ENCODE measurements at regions not wholly inside any gene's neighbourhood (a gene's known extent, or its start where the extent isn't known, plus 50 kb on each side); places are given as distances from the start of the nearest gene placed in this dataset.

DNA sequence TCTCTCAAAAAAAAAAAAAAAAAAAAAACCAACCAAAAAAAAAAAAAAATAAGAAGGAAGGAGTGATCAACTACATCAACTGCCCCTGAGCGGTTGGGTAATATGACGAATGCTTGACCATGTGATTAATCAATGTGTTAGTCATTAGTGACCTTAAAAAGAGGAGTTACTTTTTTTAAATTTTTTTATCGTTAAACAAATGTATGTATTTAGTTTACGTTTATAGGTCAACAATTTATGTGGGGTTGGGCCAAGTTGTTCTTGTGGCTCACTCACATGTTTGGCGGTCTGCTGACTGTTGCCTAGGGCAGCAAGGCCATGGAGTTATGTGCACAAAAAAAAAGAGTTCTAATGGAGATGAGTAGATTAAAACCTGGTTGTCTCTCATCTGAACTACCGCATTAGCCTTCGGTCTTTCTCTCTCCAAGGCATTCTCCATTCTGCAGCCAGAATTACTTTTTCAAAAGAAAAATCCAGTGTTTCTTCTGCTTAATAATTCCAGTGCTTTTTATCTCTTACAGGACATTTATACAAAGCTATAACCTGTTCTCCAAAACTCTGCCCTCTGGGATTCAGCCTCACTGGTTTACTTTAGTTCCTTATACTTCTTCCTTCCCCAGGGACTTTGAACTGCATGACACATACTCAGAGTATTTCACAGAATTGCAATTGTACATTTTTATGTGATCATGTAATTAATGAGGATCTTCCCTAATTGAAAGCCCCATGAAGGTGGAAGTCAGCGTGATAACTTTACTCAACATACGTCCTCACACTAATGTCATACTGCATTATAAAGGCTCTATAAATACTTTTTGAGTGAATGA, 505.5 kb downstream of the ANKRD50 start:
- H3K4me1 ChIP-seq = no peaks in the 10 kb centered on the region
- no peak overlapping the region for H3K27ac ChIP-seq
- no peaks in the 10 kb centered on the region for H3K27me3 ChIP-seq
- H3K4me2 ChIP-seq = no peak overlapping the region
- no peaks in the 10 kb centered on the region for H3K9me3 ChIP-seq
- TF ChIP-seq Cebpa-rat (IDR thresholded peaks at IDR 0.05) = no peak
- no peak overlapping the region for H3K9ac ChIP-seq
- no peaks in the 10 kb centered on the region for H4K20me1 ChIP-seq
- H3K4me3 ChIP-seq = no peak overlapping the region
- H3K36me3 ChIP-seq = no peaks in the 10 kb centered on the region

DNA sequence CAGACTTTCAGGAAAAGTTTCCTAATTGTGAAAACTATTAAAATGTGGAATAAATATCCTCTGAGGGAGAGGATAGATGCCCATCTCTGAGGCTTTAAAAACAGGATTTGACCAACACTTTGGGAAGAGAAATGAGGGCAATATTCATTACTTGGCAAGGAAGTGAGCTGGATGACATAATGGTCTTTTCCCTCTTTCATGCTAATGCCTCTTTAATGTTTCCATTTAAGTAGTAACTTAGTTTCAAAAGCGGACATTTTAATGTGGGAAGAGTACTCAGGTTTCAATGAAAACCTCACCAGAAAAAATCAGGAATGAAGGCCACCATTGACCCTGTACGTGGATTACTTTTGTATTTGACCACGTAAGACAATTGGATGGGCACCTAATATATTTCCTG, 503.3 kb downstream of the ANKRD50 start:
- Histone ChIP-seq H3K27me3 (no peaks in the 10 kb centered on the region), H3K9me3 (no peaks in the 10 kb centered on the region), H3K27ac (no peak overlapping the region), H3K4me3 (no peak overlapping the region), H3K36me3 (no peaks in the 10 kb centered on the region), H3K9ac (no peak overlapping the region), H3K4me1 (no peaks in the 10 kb centered on the region), H4K20me1 (no peaks in the 10 kb centered on the region), H3K4me2 (no peak overlapping the region)
- no peak for TF ChIP-seq Cebpa-rat (IDR thresholded peaks at IDR 0.05)

GRCh38 chr4:124209626-124210025, 502.9 kb downstream of the ANKRD50 start:
- Histone ChIP-seq H3K9me3 (no peaks in the 10 kb centered on the region), H3K36me3 (no peaks in the 10 kb centered on the region), H3K4me1 (no peaks in the 10 kb centered on the region), H3K27ac (no peak overlapping the region), H3K4me3 (no peak overlapping the region), H3K27me3 (no peaks in the 10 kb centered on the region), H4K20me1 (no peaks in the 10 kb centered on the region), H3K4me2 (no peak overlapping the region), H3K9ac (no peak overlapping the region)
- TF ChIP-seq Cebpa-rat (IDR thresholded peaks at IDR 0.05) = no peak

DNA sequence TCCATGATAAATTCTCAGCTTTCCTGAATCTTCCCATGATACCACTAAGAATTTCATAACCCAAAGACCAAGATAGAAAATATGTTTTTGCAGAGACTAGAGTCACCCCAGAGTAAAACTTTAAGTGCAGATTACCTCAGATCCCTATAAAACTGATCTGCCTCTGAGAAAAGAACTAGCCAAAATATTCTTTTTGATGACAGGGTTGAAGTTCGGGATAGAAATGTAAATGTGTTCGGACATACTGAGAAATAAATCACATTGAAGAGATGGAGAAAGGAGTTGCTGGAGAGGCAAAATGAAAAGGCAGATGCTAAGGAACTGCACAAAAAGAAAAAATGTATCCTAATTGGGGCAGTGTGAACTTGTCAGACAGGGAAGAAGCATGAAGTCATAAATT, 501.8 kb downstream of the ANKRD50 start:
- Histone ChIP-seq H4K20me1 (no peaks in the 10 kb centered on the region), H3K4me2 (no peak overlapping the region), H3K27me3 (no peaks in the 10 kb centered on the region), H3K4me3 (no peak overlapping the region), H3K36me3 (no peaks in the 10 kb centered on the region), H3K27ac (no peak overlapping the region), H3K9ac (no peak overlapping the region), H3K4me1 (no peaks in the 10 kb centered on the region), H3K9me3 (no peaks in the 10 kb centered on the region)
- TF ChIP-seq Cebpa-rat (IDR thresholded peaks at IDR 0.05) = no peak

DNA sequence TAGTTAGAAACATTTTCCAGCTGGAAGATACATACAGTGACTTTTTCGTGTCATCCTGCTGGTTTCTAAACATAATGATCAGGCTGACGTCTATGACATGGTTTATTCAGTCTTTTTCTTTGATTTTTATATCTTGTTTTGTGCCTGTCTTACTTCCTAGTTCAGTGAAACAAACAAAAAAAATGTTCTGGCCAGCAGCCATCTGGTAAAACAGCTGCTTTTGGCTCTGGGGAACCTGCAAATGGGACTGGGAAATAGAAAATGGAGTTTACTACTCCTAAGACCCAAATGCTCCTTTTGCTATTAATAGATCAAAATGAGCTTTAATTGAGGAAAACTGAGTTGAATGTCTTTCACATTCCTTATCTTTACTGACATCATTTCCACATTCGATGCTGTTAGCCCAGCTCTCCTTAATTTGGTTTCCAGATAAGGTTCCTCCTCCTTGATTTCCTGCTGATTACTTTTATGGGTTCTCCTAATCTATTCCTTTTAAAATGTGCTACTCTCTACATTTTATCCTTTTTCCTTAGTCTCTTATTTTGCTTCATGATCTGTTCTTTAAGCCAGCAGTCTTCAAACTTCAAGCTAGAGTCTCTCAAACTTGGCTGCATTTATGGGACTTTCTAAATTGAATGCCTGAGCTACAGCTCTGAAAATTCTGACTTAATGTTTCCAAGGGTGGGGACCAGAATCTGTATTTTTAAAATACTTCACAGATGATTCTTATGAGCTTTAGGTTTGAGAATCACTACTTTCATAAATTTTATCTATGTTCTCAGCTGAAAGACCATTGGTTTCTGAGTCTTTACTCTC, 499.5 kb downstream of the ANKRD50 start:
- Histone ChIP-seq H3K9me3 (no peaks in the 10 kb centered on the region), H3K4me1 (no peaks in the 10 kb centered on the region), H3K27me3 (no peaks in the 10 kb centered on the region), H4K20me1 (no peaks in the 10 kb centered on the region), H3K4me2 (no peak overlapping the region), H3K36me3 (no peaks in the 10 kb centered on the region), H3K9ac (no peak overlapping the region), H3K27ac (no peak overlapping the region), H3K4me3 (no peak overlapping the region)
- no peak for TF ChIP-seq Cebpa-rat (IDR thresholded peaks at IDR 0.05)

- Histone ChIP-seq H3K4me1 (no peaks in the 10 kb centered on the region), H3K9me3 (no peaks in the 10 kb centered on the region), H3K9ac (no peak overlapping the region), H3K4me3 (no peak overlapping the region), H3K27me3 (no peaks in the 10 kb centered on the region), H3K27ac (no peak overlapping the region), H3K36me3 (no peaks in the 10 kb centered on the region), H3K4me2 (no peak overlapping the region), H4K20me1 (no peaks in the 10 kb centered on the region)
- TF ChIP-seq Cebpa-rat (IDR thresholded peaks at IDR 0.05) = no peak
Measured at GRCh38 chr4:124219389-124219788, 493.1 kb downstream of the ANKRD50 start.

DNA sequence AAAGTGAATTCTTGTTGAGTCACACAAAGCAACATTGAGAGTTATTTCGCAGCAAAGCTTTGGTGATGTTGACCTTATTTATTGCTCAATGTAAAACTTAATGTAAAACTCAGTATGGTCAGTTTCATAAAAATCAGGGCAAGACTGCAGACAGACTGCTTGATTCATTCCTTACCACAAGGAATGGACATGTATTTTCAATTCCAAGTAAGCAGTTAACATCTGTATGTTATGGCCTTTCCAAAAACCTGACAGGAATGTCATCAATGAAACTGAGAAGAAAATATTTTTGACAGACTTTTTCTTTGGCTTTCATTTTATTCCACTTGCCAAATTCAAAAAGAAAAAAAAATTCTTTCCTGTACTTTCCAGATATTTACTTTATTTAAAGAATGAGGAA, 488.3 kb downstream of the ANKRD50 start:
- no peak overlapping the region for H3K4me2 ChIP-seq
- no peak overlapping the region for H3K9ac ChIP-seq
- H3K27me3 ChIP-seq = no peaks in the 10 kb centered on the region
- no peaks in the 10 kb centered on the region for H3K36me3 ChIP-seq
- H3K4me3 ChIP-seq = no peak overlapping the region
- H3K27ac ChIP-seq = no peak overlapping the region
- no peaks in the 10 kb centered on the region for H4K20me1 ChIP-seq
- H3K9me3 ChIP-seq = no peaks in the 10 kb centered on the region
- no peaks in the 10 kb centered on the region for H3K4me1 ChIP-seq
- no peak for TF ChIP-seq Cebpa-rat (IDR thresholded peaks at IDR 0.05)

DNA sequence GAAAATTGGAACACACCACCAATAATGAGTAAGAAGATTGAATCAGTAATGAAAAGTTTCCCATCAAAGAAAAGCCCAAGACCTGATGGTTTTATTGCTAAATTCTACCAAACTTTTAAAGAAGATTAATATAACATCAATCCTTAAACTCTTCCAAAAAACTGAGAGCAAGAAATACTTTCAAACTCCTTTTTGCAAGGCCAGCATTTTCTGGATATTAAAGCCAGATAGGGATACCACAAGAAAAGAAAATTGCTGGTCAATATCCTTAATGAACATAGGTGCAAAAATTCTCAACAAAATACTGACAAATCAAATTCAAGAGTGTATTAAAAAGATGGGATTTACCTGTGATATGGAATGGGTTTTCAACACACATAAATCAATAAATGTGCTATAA, 484.6 kb downstream of the ANKRD50 start:
- Histone ChIP-seq H3K9ac (no peak overlapping the region), H3K4me1 (no peaks in the 10 kb centered on the region), H3K27ac (no peak overlapping the region), H3K9me3 (no peaks in the 10 kb centered on the region), H3K36me3 (no peaks in the 10 kb centered on the region), H4K20me1 (no peaks in the 10 kb centered on the region), H3K4me3 (no peak overlapping the region), H3K27me3 (no peaks in the 10 kb centered on the region), H3K4me2 (no peak overlapping the region)
- TF ChIP-seq Cebpa-rat (IDR thresholded peaks at IDR 0.05) = no peak

DNA sequence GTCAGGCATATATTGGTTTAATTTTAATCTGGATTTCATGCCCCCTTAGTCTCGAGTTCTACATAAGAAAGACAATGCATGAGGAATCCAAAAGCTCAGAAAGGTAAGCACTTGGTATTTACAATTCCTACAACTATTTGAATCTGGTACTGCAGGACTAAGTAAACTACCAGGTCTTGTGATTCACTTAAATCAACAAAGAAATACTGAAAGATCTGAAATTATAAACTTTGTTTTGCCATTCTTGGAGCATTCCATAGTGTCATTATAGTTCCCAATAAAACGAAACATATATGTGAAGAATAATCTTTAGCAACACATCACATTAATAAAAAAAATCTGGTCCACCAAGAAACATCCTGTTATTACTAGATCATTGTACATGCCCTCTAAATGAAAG, 482.3 kb downstream of the ANKRD50 start:
- no peaks in the 10 kb centered on the region for H3K36me3 ChIP-seq
- TF ChIP-seq Cebpa-rat (IDR thresholded peaks at IDR 0.05) = no peak
- no peak overlapping the region for H3K4me2 ChIP-seq
- no peaks in the 10 kb centered on the region for H4K20me1 ChIP-seq
- no peak overlapping the region for H3K27ac ChIP-seq
- H3K27me3 ChIP-seq = no peaks in the 10 kb centered on the region
- no peaks in the 10 kb centered on the region for H3K4me1 ChIP-seq
- H3K9ac ChIP-seq = no peak overlapping the region
- H3K4me3 ChIP-seq = no peak overlapping the region
- H3K9me3 ChIP-seq = no peaks in the 10 kb centered on the region

DNA sequence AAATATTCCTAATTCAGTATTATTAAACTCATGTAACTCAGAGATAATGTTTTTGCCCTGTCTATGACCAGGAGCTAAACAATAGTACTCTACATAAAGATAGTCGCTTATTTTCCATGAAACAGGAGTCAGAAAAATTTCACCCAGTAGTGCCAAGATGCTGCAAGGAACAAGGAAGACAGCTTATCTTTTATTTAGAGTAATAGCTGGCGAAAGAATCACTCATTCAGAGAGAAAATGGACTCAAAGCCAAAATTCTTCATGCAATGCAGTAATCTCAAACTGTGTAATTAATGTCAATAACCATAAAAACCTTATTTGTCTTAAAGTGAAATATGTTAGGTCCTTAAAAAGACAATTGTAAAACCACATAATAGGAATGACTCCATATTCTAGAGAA, 477.8 kb downstream of the ANKRD50 start:
- H3K4me3 ChIP-seq = no peak overlapping the region

More for the DNA sequence above, 477.8 kb downstream of the ANKRD50 start:
- Histone ChIP-seq H3K4me1 (no peaks in the 10 kb centered on the region), H3K9me3 (0 out of 2 replicates have a peak, but pooled peaks cover 6% of the 10 kb centered on the region), H3K9ac (no peak overlapping the region), H3K27me3 (no peaks in the 10 kb centered on the region), H3K36me3 (no peaks in the 10 kb centered on the region), H4K20me1 (no peaks in the 10 kb centered on the region), H3K4me2 (no peak overlapping the region), H3K27ac (no peak overlapping the region)
- TF ChIP-seq Cebpa-rat (IDR thresholded peaks at IDR 0.05) = no peak

All from BLaER1 (cell line).